HG03103 (cell line): ENCODE measurements at regions not wholly inside any gene's neighbourhood (a gene's known extent, or its start where the extent isn't known, plus 50 kb on each side); places are given as distances from the start of the nearest gene placed in this dataset.
"Not testable (repeated sequence)": the region's sequence is repeated elsewhere in the genome, so short reads cannot be mapped to it uniquely, and the experiment has no call there.

Source experiments
- ATAC-seq: cut with Tn5 transposase; IDR thresholded peaks from one replicate; pipeline ENCODE4 v1.9.1; 2021; ENCODE audit warnings: low read depth; ENCODE audit not compliant: unreplicated experiment

- not testable (repeated sequence) for ATAC-seq
Observed at GRCh38 chr5:156089955-156090940, 236.7 kb upstream of the SGCD start.

GRCh38 chr5:156093024-156093423 is 233.9 kb upstream of the SGCD start:
- ATAC-seq: no peak

GRCh38 chr5:156094001-156094400 is 233.0 kb upstream of the SGCD start:
- ATAC-seq: no peak

- no peak for ATAC-seq
Observed at GRCh38 chr5:156095709-156096241, 231.2 kb upstream of the SGCD start.

GRCh38 chr5:156096259-156096658 is 230.7 kb upstream of the SGCD start:
- ATAC-seq: no peak

GRCh38 chr5:156103155-156103885 is 223.6 kb upstream of the SGCD start:
- ATAC-seq: no peak

- ATAC-seq: no peak
Observed at GRCh38 chr5:156109317-156110023, 217.5 kb upstream of the SGCD start.

- no peak for ATAC-seq
Observed at GRCh38 chr5:156119692-156120091, 207.3 kb upstream of the SGCD start.

- no peak for ATAC-seq
Observed at GRCh38 chr5:156120777-156121176, 206.2 kb upstream of the SGCD start.

GRCh38 chr5:156121234-156121633 is 205.7 kb upstream of the SGCD start:
- no peak for ATAC-seq

GRCh38 chr5:156121882-156122281 is 205.1 kb upstream of the SGCD start:
- no peak for ATAC-seq

- no peak for ATAC-seq
Observed at GRCh38 chr5:156124708-156125107, 202.3 kb upstream of the SGCD start.

- ATAC-seq: no peak
Observed at GRCh38 chr5:156125118-156125517, 201.8 kb upstream of the SGCD start.

- no peak for ATAC-seq
Observed at GRCh38 chr5:156126716-156127115, 200.2 kb upstream of the SGCD start.

- peak; percentile 73 for ATAC-seq
Observed at GRCh38 chr5:156128026-156128425, 198.9 kb upstream of the SGCD start.

GRCh38 chr5:156134216-156134615 is 192.7 kb upstream of the SGCD start:
- no peak for ATAC-seq

- no peak for ATAC-seq
Observed at GRCh38 chr5:156135531-156135930, 191.4 kb upstream of the SGCD start.

- ATAC-seq: no peak
Observed at GRCh38 chr5:156137071-156137869, 189.7 kb upstream of the SGCD start.

GRCh38 chr5:156142867-156143266 is 184.1 kb upstream of the SGCD start:
- no peak for ATAC-seq
